HepG2 (cell line): ENCODE measurements at regions not wholly inside any gene's neighbourhood (a gene's known extent, or its start where the extent isn't known, plus 50 kb on each side); places are given as distances from the start of the nearest gene placed in this dataset.
"Not testable (repeated sequence)": the region's sequence is repeated elsewhere in the genome, so short reads cannot be mapped to it uniquely, and the experiment has no call there.

Experiments
- ATAC-seq: fragments of 200-7000 bp; cut with Tn5 transposase; 3 replicates; pipeline ENCODE4 v1.9.1; 2020; ENCODE audit warnings: mild to moderate bottlenecking, moderate library complexity
- BruUV-seq: library from RNA; stranded (reverse); fragments of 400-500 nt; replicated peaks from 2 replicates; lab custom pipeline; 2021; lab: Mats Ljungman, UMichigan
- CTCF ChIA-PET: fragments of 300-600 bp; formaldehyde crosslinking; extraction: SDS; loops from one replicate; lab custom pipeline; 2021; ENCODE audit warnings: low total read pairs, inconsistent platforms, low intra/inter-chr PET ratio; lab: Yijun Ruan, JAX
- POLR2A ChIA-PET: fragments of 350-600 bp; sonication (Branson Sonifier 250); formaldehyde crosslinking; loops from one replicate; lab custom pipeline; 2020; ENCODE audit warnings: antibody characterized with exemption, inconsistent platforms; lab: Yijun Ruan, JAX
- DNase-seq: peaks from one replicate; pipeline ENCODE4 v3.0.0-alpha.2; 2015; ENCODE audit warnings: low spot score
- FAIRE-seq: peaks from 3 replicates; lab custom pipeline; 2011; peaks lifted over from hg19 to GRCh38; lab: Jason Lieb, UNC
- H2AFZ ChIP-seq: one replicate; pipeline ENCODE4 v1.6.1; 2011; ENCODE audit warnings: low read length, inconsistent platforms
- H3K27ac ChIP-seq: fragments of 300-600 bp; 3 replicates; pipeline ENCODE4 v1.8.0; 2011; ENCODE audit warnings: mixed run types, mild to moderate bottlenecking, mixed read lengths, low read length, inconsistent platforms; ENCODE audit not compliant: insufficient read depth; ENCODE audit errors: extremely low read length
- H3K27me3 ChIP-seq, 2 experiments: fragments of 200-600 bp in 1 of 2; 2 replicates in 1 of 2; 3 replicates in 1 of 2; pipeline versions ENCODE4 v1.6.0 to v1.8.0; 2011; ENCODE audit warnings: low read length in 2 of 2, mild to moderate bottlenecking in 2 of 2, moderate library complexity in 2 of 2, inconsistent platforms in 1 of 2; ENCODE audit not compliant: insufficient read depth in 2 of 2, control insufficient read depth in 1 of 2
- H3K36me3 ChIP-seq, 2 experiments: fragments of 200-600 bp in 1 of 2; replicated peaks in 1 of 2; 2 replicates in 1 of 2; 3 replicates in 1 of 2; pipeline versions ENCODE4 v1.5.1 to v1.8.0; 2011; ENCODE audit warnings: low read length in 2 of 2, inconsistent platforms in 1 of 2; ENCODE audit not compliant: insufficient read depth in 2 of 2, control insufficient read depth in 1 of 2
- H3K4me1 ChIP-seq: 2 replicates; pipeline ENCODE4 v1.5.1; 2012; ENCODE audit warnings: low read length, inconsistent platforms; ENCODE audit not compliant: insufficient read depth
- H3K4me2 ChIP-seq: 2 replicates; pipeline ENCODE4 v1.6.0; 2011; ENCODE audit warnings: low read depth, low read length, inconsistent platforms
- H3K4me3 ChIP-seq, 3 experiments: fragments of 200-600 bp in 1 of 3; sonication (generic), shearing (Covaris generic) in 1 of 3; replicated peaks in 1 of 3; 2 replicates each; pipeline ENCODE4 v1.5.1; 2011 to 2016; ENCODE audit warnings: low read length in 3 of 3, inconsistent platforms in 2 of 3, low read depth in 2 of 3, mild to moderate bottlenecking in 2 of 3, control low read depth in 1 of 3, mixed read lengths in 1 of 3; ENCODE audit not compliant: insufficient read depth in 1 of 3
- H3K79me2 ChIP-seq: one replicate; pipeline ENCODE4 v1.6.1; 2011; ENCODE audit warnings: low read length, inconsistent platforms; ENCODE audit not compliant: insufficient read depth
- H3K9ac ChIP-seq: 2 replicates; pipeline ENCODE4 v1.6.0; 2011; ENCODE audit warnings: mild to moderate bottlenecking, low read depth, low read length, inconsistent platforms; ENCODE audit not compliant: insufficient read depth
- H3K9me3 ChIP-seq: 2 replicates; pipeline ENCODE4 v1.5.1; 2012; ENCODE audit warnings: mild to moderate bottlenecking, low read length
- H4K20me1 ChIP-seq: 2 replicates; pipeline ENCODE4 v1.6.0; 2011; ENCODE audit warnings: inconsistent platforms, mild to moderate bottlenecking, low read length, moderate library complexity; ENCODE audit not compliant: insufficient read depth
- FOXP1 ChIP-seq, 2 experiments: fragments of 450-650 bp in 1 of 2; IDR thresholded peaks; 2 replicates each; pipeline ENCODE4 v1.6.1; 2017 to 2018; ENCODE audit warnings: antibody characterized with exemption in 1 of 2
- SOX5 ChIP-seq: IDR thresholded peaks from 2 replicates; pipeline ENCODE4 v1.6.1; 2016; ENCODE audit warnings: borderline replicate concordance
- WGBS: methylation state at CpG from one replicate; pipeline ENCODE4 v1.1.6; 2017; ENCODE audit warnings: low lambda C conversion rate; 5-methylcytosine and 5-hydroxymethylcytosine counted together
- in situ Hi-C: cut with HindIII; loops from 2 replicates; pipeline ENCODE4 v1.10.0; 2017; ENCODE audit warnings: low pct_unique_long_range_greater_than_20kb; ENCODE audit not compliant: extremely low pct_ligation_motif_present
- intact Hi-C: fragments of 100-400 bp; cut with micrococcal nuclease; formaldehyde crosslinking; loops from one replicate; pipeline ENCODE4 v1.10.0; 2022; ENCODE audit not compliant: unreplicated experiment

GRCh38 chr7:75226102-75226501 lies 133.7 kb downstream of the GTF2IRD2B start:
- H3K9ac ChIP-seq, H3K4me1 ChIP-seq, H3K9me3 ChIP-seq, BruUV-seq, DNase-seq, POLR2A ChIA-PET, H3K27me3 ChIP-seq, H4K20me1 ChIP-seq, H3K27ac ChIP-seq, intact Hi-C loops, H3K79me2 ChIP-seq, H2AFZ ChIP-seq, in situ Hi-C loops, H3K36me3 ChIP-seq, CTCF ChIA-PET, H3K4me3 ChIP-seq, FAIRE-seq, ATAC-seq, H3K4me2 ChIP-seq: not testable (repeated sequence)
- no CpG with 5 or more reads among the region's 4 CpGs for WGBS

DNA sequence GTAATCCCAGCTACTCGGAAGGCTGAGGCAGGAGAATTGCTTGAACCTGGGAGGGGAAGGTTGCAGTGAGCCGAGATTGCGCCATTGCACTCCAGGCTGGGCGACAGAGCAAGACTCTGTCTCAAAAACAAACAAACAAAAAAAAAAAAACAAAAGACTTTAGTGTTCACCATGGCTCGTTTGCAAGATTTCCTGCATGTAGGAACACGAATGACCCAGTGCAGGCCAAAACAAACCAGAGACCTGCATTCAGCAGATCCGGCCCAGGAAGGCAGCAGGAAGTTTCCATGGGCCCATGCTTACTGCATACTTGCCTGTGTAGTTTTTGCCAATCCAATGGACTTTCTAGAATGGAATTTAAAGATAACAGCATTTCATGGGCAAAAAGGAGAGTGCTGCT lies 137.2 kb downstream of the GTF2IRD2B start:
- H3K36me3 ChIP-seq; POLR2A ChIA-PET; H3K4me1 ChIP-seq; H4K20me1 ChIP-seq; intact Hi-C loops; H3K4me3 ChIP-seq; H2AFZ ChIP-seq; H3K9ac ChIP-seq; H3K27me3 ChIP-seq; CTCF ChIA-PET; FAIRE-seq; H3K27ac ChIP-seq; in situ Hi-C loops; H3K9me3 ChIP-seq; DNase-seq; H3K4me2 ChIP-seq; BruUV-seq; H3K79me2 ChIP-seq; TF ChIP-seq FOXP1 (IDR thresholded peaks at IDR 0.05): not testable (repeated sequence)
- peak; percentile 21; the same call in 1 of the 2 replicates for TF ChIP-seq FOXP1 (CRISPR knock-in tag; IDR thresholded peaks at IDR 0.05)
- peak; percentile 19; the same call in 1 of the 2 replicates for TF ChIP-seq SOX5 (CRISPR knock-in tag)
- peak; percentile 74 for ATAC-seq
- WGBS = 19% methylated on average over 5 of the region's 7 CpGs

- H3K9me3 ChIP-seq, POLR2A ChIA-PET, DNase-seq, H3K4me2 ChIP-seq, H3K4me1 ChIP-seq, H3K79me2 ChIP-seq, H3K4me3 ChIP-seq, intact Hi-C loops, H3K9ac ChIP-seq, in situ Hi-C loops, H3K27me3 ChIP-seq, CTCF ChIA-PET, H4K20me1 ChIP-seq, FAIRE-seq, H3K27ac ChIP-seq, H2AFZ ChIP-seq, H3K36me3 ChIP-seq, ATAC-seq, BruUV-seq: not testable (repeated sequence)
- WGBS = no CpG with 5 or more reads among the region's 4 CpGs
These were observed 138.2 kb downstream of the GTF2IRD2B start for GRCh38 chr7:75230558-75230957.

DNA sequence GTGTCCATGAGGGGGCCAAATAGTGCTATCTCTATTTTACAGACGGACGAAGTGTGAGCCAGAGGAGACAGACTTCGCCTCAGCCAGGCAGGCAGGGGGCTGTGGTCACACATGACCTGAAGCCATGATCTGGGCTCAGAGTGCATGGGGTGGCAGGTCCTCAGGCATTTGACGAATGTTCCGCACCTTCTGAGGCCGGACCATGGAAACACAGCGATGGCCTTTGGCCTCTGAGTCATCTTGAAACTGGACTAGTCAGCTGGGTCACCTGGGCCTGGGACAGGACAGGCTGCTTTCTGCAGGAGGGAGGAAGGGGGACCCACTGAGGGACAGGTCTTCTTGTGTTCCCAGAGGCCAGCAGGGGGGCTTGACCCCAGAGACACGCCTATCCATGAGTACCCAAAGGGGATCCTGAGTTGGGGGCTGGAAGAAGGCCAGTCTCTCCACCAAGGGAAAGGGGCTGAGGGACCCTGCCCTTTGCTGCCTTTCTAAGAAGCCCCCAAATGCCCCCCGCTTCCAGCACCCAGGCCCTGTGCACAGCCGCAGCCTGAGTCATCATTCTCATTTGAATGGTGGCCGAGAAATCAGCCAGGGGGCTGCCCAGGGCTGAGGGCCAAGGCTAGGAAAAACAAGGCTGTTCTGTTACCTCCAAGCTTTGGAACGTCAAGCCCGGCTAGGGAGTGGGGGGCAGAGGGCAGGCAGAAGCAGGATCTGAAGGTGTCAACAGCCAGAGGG lies 142.9 kb downstream of the GTF2IRD2B start:
- DNase-seq, H3K27me3 ChIP-seq, H4K20me1 ChIP-seq, CTCF ChIA-PET, POLR2A ChIA-PET, H2AFZ ChIP-seq, BruUV-seq, H3K4me2 ChIP-seq, H3K4me3 ChIP-seq, in situ Hi-C loops, FAIRE-seq, H3K79me2 ChIP-seq, H3K9me3 ChIP-seq, intact Hi-C loops, H3K27ac ChIP-seq, H3K9ac ChIP-seq, H3K4me1 ChIP-seq, H3K36me3 ChIP-seq: not testable (repeated sequence)
- ATAC-seq = peak; percentile 79
- WGBS = no CpG with 5 or more reads among the region's 13 CpGs
